Right lobe of liver (tissue), 4 donors: ENCODE measurements at regions not wholly inside any gene's neighbourhood (a gene's known extent, or its start where the extent isn't known, plus 50 kb on each side); places are given as distances from the start of the nearest gene placed in this dataset.

Experiments
- CTCF ChIP-seq, 4 donors: fragments of 200-600 bp in 3 of 4; fragments of 450-650 bp in 1 of 4; IDR thresholded peaks; one replicate each; pipeline versions ENCODE4 v1.5.1 to v1.8.0; 2016 to 2022; ENCODE audit warnings: antibody characterized with exemption in 4 of 4, mild to moderate bottlenecking in 2 of 4
- POLR2A ChIP-seq: fragments of 450-650 bp; IDR thresholded peaks from one replicate; pipeline ENCODE4 v1.6.1; 2017; ENCODE audit warnings: antibody characterized with exemption, mild to moderate bottlenecking
- donor health status: DM: no; HTN: no; CAD: no.
- donor health status: DM: no; HTN: no; CAD: no.
- donor health status: DM: no; HTN: yes; CAD: no.

- TF ChIP-seq CTCF (IDR thresholded peaks at IDR 0.05): no peak
- TF ChIP-seq POLR2A: no peak
These were observed 165.7 kb downstream of the PSAT1 start for GRCh38 chr9:78462611-78463010.
